Lower leg skin (tissue), 3 donors: ENCODE measurements at regions not wholly inside any gene's neighbourhood (a gene's known extent, or its start where the extent isn't known, plus 50 kb on each side); places are given as distances from the start of the nearest gene placed in this dataset.

Experiments used
- POLR2A ChIP-seq, 2 donors: fragments of 450-650 bp; IDR thresholded peaks; one replicate each; pipeline ENCODE4 v1.6.1; 2016 to 2017; ENCODE audit warnings: antibody characterized with exemption in 2 of 2, mild to moderate bottlenecking in 1 of 2, moderate library complexity in 1 of 2
- TF ChIP-seq, protein P1 (sequence below), 3 donors: fragments of 450-650 bp; IDR thresholded peaks; one replicate each; pipeline ENCODE4 v1.5.1; 2016; ENCODE audit warnings: antibody characterized with exemption in 3 of 3, mild to moderate bottlenecking in 3 of 3, moderate library complexity in 2 of 3

DNA sequence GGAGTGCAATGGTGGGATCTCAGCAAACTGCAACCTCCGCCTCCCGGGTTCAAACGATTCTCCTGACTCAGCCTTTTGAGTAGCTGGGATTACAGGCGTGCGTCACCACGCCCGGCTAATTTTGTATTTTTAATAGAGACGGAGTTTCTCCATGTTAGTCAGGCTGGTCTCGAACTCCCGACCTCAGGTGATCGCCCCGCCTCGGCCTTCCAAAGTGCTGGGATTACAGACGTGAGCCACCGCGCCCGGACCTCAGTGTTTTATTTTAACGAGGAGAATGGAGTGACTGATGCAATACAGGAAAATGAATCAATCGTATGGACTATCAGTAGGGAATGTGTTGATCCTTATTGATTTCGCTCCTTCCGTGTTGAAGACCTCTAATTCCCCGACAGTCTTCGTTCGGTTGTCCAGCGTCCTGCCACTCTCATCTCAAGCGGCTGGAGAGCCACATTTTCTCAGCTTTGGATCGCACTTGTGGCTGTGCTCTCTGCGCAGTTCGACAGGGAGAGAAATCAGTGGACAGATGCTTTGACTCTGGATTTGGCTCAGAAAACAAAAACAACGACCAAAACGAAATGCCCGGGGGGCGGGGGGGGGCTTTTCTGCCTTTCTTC is 166.2 kb downstream of the TRIM27 start:
- TF ChIP-seq, protein P1, sequence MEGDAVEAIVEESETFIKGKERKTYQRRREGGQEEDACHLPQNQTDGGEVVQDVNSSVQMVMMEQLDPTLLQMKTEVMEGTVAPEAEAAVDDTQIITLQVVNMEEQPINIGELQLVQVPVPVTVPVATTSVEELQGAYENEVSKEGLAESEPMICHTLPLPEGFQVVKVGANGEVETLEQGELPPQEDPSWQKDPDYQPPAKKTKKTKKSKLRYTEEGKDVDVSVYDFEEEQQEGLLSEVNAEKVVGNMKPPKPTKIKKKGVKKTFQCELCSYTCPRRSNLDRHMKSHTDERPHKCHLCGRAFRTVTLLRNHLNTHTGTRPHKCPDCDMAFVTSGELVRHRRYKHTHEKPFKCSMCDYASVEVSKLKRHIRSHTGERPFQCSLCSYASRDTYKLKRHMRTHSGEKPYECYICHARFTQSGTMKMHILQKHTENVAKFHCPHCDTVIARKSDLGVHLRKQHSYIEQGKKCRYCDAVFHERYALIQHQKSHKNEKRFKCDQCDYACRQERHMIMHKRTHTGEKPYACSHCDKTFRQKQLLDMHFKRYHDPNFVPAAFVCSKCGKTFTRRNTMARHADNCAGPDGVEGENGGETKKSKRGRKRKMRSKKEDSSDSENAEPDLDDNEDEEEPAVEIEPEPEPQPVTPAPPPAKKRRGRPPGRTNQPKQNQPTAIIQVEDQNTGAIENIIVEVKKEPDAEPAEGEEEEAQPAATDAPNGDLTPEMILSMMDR (IDR thresholded peaks at IDR 0.05), result no peak
- TF ChIP-seq POLR2A (IDR thresholded peaks at IDR 0.05), result no peak
